ENCODE measurements at regions not wholly inside any gene's neighbourhood (a gene's known extent, or its start where the extent isn't known, plus 50 kb on each side); places are given as distances from the start of the nearest gene placed in this dataset.
"Not testable (repeated sequence)": the region's sequence is repeated elsewhere in the genome, so short reads cannot be mapped to it uniquely, and the experiment has no call there.

DNA sequence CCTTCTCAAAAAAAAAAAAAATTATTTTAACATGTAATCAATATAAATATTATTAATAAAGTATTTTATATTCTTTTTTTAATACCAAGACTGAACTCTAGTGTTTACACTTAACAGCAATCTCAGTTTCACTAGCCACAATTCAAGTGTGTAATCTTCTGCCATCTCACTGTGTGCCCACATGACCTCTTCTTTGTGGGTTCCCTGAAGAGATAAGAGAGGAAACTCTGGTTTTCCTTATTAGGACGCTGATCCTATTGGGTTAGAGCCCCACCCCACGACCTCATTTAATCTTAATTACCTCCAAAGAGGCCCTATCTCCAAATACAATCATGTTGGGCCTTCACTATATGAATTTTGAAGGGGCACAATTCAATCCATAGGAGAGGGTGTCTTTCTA lies 177.6 kb downstream of the STK31 start:
- Mint-ChIP-seq H3K4me3 (no peak overlapping the region), H3K4me1 (ENCODE audit: low read depth) (no peaks in the 10 kb centered on the region), H3K27ac (no peak overlapping the region), H3K9me3 (no peaks in the 10 kb centered on the region), H3K27me3 (ENCODE audit: low read depth) (peaks cover 32% of the 10 kb centered on the region), H3K36me3 (ENCODE audit: low read depth) (no peaks in the 10 kb centered on the region)
- DNase-seq (ENCODE audit: low spot score): no peak

DNA sequence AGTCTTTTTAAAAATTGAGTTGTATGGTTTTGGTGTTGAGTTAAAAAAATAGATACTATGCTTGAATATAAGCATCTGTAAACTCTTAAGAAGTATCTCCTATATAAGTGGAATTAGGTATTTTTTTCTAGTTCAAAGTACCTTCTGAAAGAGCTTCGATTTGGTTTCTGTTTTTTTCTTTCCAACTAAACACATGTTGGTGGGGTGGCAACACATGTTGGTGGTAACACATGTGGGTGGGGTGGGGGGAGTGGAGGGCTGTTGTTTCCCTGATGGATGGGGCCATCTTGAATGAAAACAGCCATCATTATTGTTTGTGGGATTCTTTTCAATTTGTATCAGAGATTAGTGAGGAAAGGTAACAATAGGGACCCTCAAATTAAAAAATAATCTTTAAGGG lies 178.9 kb downstream of the STK31 start:
- DNase-seq (ENCODE audit: low spot score): no peak
- Mint-ChIP-seq H3K4me1 (ENCODE audit: low read depth) (peaks cover 12% of the 10 kb centered on the region), H3K9me3 (no peaks in the 10 kb centered on the region), H3K4me3 (no peak overlapping the region), H3K27me3 (ENCODE audit: low read depth) (peaks cover 34% of the 10 kb centered on the region), H3K27ac (no peak overlapping the region), H3K36me3 (ENCODE audit: low read depth) (no peaks in the 10 kb centered on the region)

DNA sequence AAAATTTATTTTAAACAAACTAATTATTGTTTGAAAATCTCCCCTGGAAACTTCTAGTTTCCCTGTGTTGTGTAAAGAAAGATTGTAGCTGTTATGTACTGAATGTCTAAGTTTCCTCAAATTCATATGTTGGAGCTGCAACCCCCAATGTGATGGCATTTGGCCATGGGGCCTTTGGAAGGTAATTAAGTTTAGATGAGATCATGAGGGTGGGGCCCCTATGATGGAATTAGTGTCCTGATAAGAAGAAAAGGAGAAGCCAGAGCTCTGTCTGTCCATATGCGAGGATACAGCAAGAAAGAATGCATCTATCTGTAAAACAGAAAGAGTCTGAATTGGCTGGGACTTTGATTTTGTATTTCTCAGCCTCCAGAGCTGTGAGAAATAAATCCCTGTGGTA lies 179.5 kb downstream of the STK31 start:
- H3K4me1 Mint-ChIP-seq (ENCODE audit: low read depth): peaks cover 17% of the 10 kb centered on the region
- H3K36me3 Mint-ChIP-seq (ENCODE audit: low read depth): no peaks in the 10 kb centered on the region
- H3K27me3 Mint-ChIP-seq (ENCODE audit: low read depth): peaks cover 32% of the 10 kb centered on the region
- no peaks in the 10 kb centered on the region for H3K9me3 Mint-ChIP-seq
- H3K27ac Mint-ChIP-seq: no peak overlapping the region
- no peak for DNase-seq (ENCODE audit: low spot score)
- H3K4me3 Mint-ChIP-seq: no peak overlapping the region

DNA sequence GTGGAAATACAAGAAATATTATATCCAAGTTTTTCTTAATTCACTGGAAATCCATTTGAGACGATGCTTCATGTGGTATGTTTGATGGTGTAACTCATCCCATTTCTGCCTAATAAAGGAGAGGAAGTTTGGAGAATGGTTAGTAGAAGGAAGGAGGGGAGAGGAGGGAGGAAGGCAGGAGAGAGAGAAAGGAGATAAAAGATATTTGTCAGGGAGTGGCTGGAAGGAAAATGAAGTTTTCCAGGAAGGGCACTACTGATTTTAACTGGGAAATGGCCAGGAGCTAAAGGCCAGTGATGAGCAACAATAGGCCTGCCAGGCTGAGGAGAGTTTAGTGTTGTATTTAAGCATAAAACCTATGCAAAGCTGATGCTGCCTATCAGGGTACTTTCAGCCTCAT lies 182.0 kb downstream of the STK31 start:
- Mint-ChIP-seq H3K36me3 (ENCODE audit: low read depth) (no peaks in the 10 kb centered on the region), H3K4me3 (no peak overlapping the region), H3K4me1 (ENCODE audit: low read depth) (peaks cover 31% of the 10 kb centered on the region), H3K27me3 (ENCODE audit: low read depth) (peaks cover 26% of the 10 kb centered on the region), H3K27ac (no peak overlapping the region), H3K9me3 (no peaks in the 10 kb centered on the region)
- no peak for DNase-seq (ENCODE audit: low spot score)

- H3K4me3 Mint-ChIP-seq: peak overlapping the region; percentile 47
- peaks cover 23% of the 10 kb centered on the region for H3K27me3 Mint-ChIP-seq (ENCODE audit: low read depth)
- H3K27ac Mint-ChIP-seq: no peak overlapping the region
- peak; percentile 6 for DNase-seq (ENCODE audit: low spot score)
- H3K4me1 Mint-ChIP-seq (ENCODE audit: low read depth): peaks cover 31% of the 10 kb centered on the region
- H3K9me3 Mint-ChIP-seq: no peaks in the 10 kb centered on the region
- no peaks in the 10 kb centered on the region for H3K36me3 Mint-ChIP-seq (ENCODE audit: low read depth)
Observed at GRCh38 chr7:23893176-23893941, 183.3 kb downstream of the STK31 start.

DNA sequence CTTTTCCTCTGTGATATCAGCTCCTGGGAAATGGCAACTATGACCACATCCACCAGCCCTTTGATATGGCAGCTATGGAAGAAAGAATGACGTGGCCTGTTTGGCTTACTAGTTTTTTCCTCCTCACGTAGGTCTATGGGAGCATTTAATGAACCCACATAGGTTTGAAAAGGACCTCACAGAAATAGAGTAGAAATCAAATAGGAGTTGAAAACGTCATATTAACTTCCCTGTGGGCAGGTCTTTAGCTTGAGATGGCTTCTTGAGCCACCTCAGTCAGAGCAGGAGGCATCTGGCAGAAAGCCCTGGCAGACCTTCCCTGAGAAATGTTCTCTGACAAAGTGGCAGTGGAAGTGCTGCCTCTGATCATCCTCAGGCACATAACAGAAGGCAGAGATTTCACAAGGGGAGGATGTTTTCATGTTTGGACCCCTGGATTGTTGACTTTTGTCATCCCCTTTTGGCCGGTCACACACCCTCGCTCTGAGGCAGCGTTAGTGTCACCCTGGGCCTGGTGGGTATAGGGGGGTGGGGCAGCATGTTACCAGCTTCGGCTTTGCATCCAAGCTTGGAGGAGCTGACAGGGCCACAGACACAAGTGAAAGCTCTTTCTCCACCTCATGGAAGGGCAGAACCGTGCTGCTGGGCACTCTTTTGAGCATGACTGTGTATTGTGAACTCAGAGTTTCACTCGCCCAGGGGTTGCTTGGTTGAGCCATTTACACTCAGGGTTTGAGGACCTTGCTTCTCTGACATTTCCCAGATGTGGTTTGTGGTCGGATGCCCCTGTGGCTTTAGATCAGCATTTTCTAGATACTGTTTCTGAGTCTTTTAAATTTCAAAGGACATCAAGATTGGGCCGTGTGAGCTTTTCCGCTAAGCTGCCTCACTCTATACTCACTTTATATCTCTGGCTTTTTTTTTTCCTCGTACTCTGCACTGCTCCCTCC lies 184.2 kb downstream of the STK31 start:
- Mint-ChIP-seq H3K27ac (peak overlapping the region; percentile 56), H3K4me3 (peak overlapping the region; percentile 47), H3K27me3 (ENCODE audit: low read depth) (peaks cover 22% of the 10 kb centered on the region), H3K36me3 (ENCODE audit: low read depth) (no peaks in the 10 kb centered on the region), H3K9me3 (no peaks in the 10 kb centered on the region), H3K4me1 (ENCODE audit: low read depth) (peaks cover 31% of the 10 kb centered on the region)
- peak; percentile 84 for DNase-seq (ENCODE audit: low spot score)

GRCh38 chr7:23894892-23895569 lies 185.0 kb downstream of the STK31 start:
- peak; percentile 30 for DNase-seq (ENCODE audit: low spot score)
- no peaks in the 10 kb centered on the region for H3K36me3 Mint-ChIP-seq (ENCODE audit: low read depth)
- H3K4me1 Mint-ChIP-seq (ENCODE audit: low read depth): peaks cover 31% of the 10 kb centered on the region
- H3K4me3 Mint-ChIP-seq: peak overlapping the region; percentile 47
- peaks cover 16% of the 10 kb centered on the region for H3K27me3 Mint-ChIP-seq (ENCODE audit: low read depth)
- no peaks in the 10 kb centered on the region for H3K9me3 Mint-ChIP-seq
- peak overlapping the region; percentile 47 for H3K27ac Mint-ChIP-seq

DNA sequence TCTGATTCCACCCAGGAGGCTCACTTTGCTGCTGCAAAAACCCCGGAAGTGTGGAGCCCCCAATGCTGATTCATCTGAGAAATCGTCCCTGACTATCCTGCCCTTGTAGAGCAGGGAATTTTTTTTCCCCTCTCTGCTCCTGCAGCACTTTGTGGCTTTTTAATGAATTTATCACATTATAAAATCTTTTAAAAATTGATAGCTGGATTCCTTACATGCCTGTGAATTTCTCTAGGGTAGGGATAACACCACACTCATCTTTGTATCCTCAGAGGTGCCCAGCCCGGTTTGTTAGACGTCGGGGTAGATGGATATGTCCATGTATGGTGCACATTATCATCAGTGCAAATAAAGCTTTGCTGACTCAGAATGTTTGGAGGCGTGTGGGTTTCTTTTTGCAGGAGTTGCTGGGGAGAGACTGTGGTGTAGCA lies 185.7 kb downstream of the STK31 start:
- H3K36me3 Mint-ChIP-seq (ENCODE audit: low read depth): no peaks in the 10 kb centered on the region
- no peak overlapping the region for H3K27ac Mint-ChIP-seq
- peaks cover 31% of the 10 kb centered on the region for H3K4me1 Mint-ChIP-seq (ENCODE audit: low read depth)
- peak overlapping the region; percentile 47 for H3K4me3 Mint-ChIP-seq
- DNase-seq (ENCODE audit: low spot score): no peak
- H3K27me3 Mint-ChIP-seq (ENCODE audit: low read depth): peaks cover 12% of the 10 kb centered on the region
- no peaks in the 10 kb centered on the region for H3K9me3 Mint-ChIP-seq

GRCh38 chr7:23898619-23899018 lies 188.6 kb downstream of the STK31 start:
- Mint-ChIP-seq H3K4me3 (no peak overlapping the region), H3K4me1 (ENCODE audit: low read depth) (peaks cover 22% of the 10 kb centered on the region), H3K27ac (no peak overlapping the region), H3K36me3 (ENCODE audit: low read depth) (no peaks in the 10 kb centered on the region), H3K27me3 (ENCODE audit: low read depth) (peaks cover 1% of the 10 kb centered on the region), H3K9me3 (no peaks in the 10 kb centered on the region)
- DNase-seq (ENCODE audit: low spot score): no peak

DNA sequence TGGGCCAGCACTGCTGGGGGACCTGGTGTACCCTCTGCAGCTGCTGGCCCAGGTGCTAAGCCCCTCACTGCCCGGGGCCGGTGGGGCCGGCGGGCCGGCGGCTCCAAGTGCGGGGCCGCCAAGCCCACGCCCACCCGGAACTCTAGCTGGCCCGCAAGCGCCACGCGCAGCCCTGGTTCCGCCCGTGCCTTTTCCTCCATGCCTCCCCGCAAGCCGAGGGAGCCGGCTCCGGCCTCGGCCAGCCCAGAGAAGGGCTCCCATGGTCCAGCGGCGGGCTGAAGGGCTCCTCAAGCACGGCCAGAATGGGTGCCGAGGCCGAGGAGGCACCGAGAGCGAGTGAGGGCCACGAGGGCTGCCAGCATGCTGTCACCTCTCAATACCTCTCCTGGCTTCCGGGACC lies 194.9 kb downstream of the STK31 start:
- not testable (repeated sequence) for H3K27ac Mint-ChIP-seq; H3K9me3 Mint-ChIP-seq; H3K4me3 Mint-ChIP-seq; H3K36me3 Mint-ChIP-seq (ENCODE audit: low read depth); H3K4me1 Mint-ChIP-seq (ENCODE audit: low read depth); DNase-seq (ENCODE audit: low spot score)
- H3K27me3 Mint-ChIP-seq (ENCODE audit: low read depth): peaks cover 13% of the 10 kb centered on the region

DNA sequence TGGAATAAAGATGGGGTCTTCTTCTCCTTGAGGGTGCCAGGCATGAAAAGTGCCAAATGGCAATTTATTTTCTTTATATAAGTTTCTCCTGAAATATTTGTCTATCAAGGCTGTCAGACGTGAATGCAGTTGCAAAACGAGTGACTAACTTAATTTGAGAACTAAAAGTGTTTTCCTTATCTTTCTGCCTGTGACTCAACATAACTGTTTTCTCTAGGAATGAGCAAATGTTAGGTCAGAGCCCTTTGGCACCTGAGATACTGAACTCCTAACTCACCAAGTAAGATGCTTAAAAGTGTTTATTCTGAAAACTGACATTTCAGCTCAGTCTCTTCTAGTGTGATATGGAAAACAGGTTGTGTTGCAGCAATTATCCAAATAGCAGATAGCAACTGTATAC lies 197.0 kb downstream of the STK31 start:
- no peak for DNase-seq (ENCODE audit: low spot score)
- no peak overlapping the region for H3K4me3 Mint-ChIP-seq
- no peak overlapping the region for H3K27ac Mint-ChIP-seq
- no peaks in the 10 kb centered on the region for H3K36me3 Mint-ChIP-seq (ENCODE audit: low read depth)
- no peaks in the 10 kb centered on the region for H3K9me3 Mint-ChIP-seq
- H3K4me1 Mint-ChIP-seq (ENCODE audit: low read depth): no peaks in the 10 kb centered on the region
- peaks cover 18% of the 10 kb centered on the region for H3K27me3 Mint-ChIP-seq (ENCODE audit: low read depth)

DNA sequence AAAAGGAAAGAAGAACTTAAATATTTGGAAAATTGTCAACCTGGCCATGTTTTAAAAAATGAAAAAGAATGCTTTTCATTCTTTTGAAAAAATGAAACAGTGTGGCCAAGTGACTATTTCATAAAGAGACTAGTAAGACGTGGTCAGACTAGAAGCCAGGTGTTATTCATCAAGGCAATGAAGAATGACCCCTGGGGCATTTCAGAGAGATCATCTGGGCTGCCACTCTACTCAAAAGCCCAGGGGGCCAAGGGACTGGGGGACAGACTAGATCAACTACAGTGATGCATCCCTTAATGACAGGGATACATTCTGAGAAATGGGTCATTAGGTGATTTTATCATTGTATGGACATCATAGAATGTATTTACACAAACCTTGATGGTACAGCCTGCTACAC lies 199.4 kb downstream of the STK31 start:
- Mint-ChIP-seq H3K4me1 (ENCODE audit: low read depth) (no peaks in the 10 kb centered on the region), H3K27ac (no peak overlapping the region), H3K36me3 (ENCODE audit: low read depth) (no peaks in the 10 kb centered on the region), H3K4me3 (no peak overlapping the region), H3K27me3 (ENCODE audit: low read depth) (peaks cover 13% of the 10 kb centered on the region), H3K9me3 (no peaks in the 10 kb centered on the region)
- DNase-seq (ENCODE audit: low spot score): no peak

GRCh38 chr7:23912065-23912464 lies 202.0 kb downstream of the STK31 start:
- H3K9me3 Mint-ChIP-seq: no peaks in the 10 kb centered on the region
- no peak overlapping the region for H3K27ac Mint-ChIP-seq
- no peak overlapping the region for H3K4me3 Mint-ChIP-seq
- DNase-seq (ENCODE audit: low spot score): no peak
- H3K4me1 Mint-ChIP-seq (ENCODE audit: low read depth): no peaks in the 10 kb centered on the region
- no peaks in the 10 kb centered on the region for H3K36me3 Mint-ChIP-seq (ENCODE audit: low read depth)
- H3K27me3 Mint-ChIP-seq (ENCODE audit: low read depth): peaks cover 19% of the 10 kb centered on the region

DNA sequence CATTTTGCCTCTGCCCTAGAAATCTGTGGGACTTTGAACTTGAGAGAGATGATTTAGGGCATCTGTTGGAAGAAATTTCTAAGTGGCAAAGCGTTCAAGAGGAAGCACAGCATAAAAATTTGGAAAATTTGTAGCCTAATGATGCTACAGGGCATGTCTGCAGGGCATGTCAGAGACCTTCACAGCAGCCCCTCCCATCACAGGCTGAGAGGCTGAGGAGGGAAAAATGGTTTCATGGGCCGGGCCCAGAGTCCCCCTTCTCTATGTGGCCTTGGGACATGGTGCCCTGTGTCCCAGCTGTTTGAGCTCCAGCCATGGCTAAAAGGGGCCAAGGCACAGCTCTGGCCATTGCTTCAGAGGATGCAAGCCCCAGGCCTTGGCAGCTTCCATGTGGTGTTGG lies 203.0 kb downstream of the STK31 start:
- H3K9me3 Mint-ChIP-seq: no peaks in the 10 kb centered on the region
- H3K4me3 Mint-ChIP-seq: no peak overlapping the region
- peaks cover 19% of the 10 kb centered on the region for H3K27me3 Mint-ChIP-seq (ENCODE audit: low read depth)
- DNase-seq (ENCODE audit: low spot score): no peak
- H3K27ac Mint-ChIP-seq: no peak overlapping the region
- no peaks in the 10 kb centered on the region for H3K36me3 Mint-ChIP-seq (ENCODE audit: low read depth)
- no peaks in the 10 kb centered on the region for H3K4me1 Mint-ChIP-seq (ENCODE audit: low read depth)

Measured in T-helper 2 cell treated with Interferon-gamma antibody and Interleukin-4, amounts not matched to agents 5 μg/mL and 100 μg/mL, for 36 hours (primary cell).